Chondrocyte (in vitro differentiated cells): ENCODE measurements at regions not wholly inside any gene's neighbourhood (a gene's known extent, or its start where the extent isn't known, plus 50 kb on each side); places are given as distances from the start of the nearest gene placed in this dataset.
"Not testable (repeated sequence)": the region's sequence is repeated elsewhere in the genome, so short reads cannot be mapped to it uniquely, and the experiment has no call there.

Source experiments
- DNase-seq: peaks from one replicate; pipeline ENCODE4 v3.0.0; 2021; ENCODE audit warnings: mixed read lengths, low spot score
- H3K27ac Mint-ChIP-seq: one replicate; pipeline ENCODE4 v1.8.0; 2021; ENCODE audit warnings: mild to moderate bottlenecking, moderate library complexity, mixed read lengths; ENCODE audit not compliant: unreplicated experiment
- H3K27me3 Mint-ChIP-seq: 2 replicates; pipeline ENCODE4 v1.8.0; 2021; ENCODE audit warnings: low read depth, mixed read lengths
- H3K36me3 Mint-ChIP-seq: 2 replicates; pipeline ENCODE4 v1.8.0; 2021; ENCODE audit warnings: low read depth, mixed read lengths
- H3K4me1 Mint-ChIP-seq: 2 replicates; pipeline ENCODE4 v1.8.0; 2021; ENCODE audit warnings: low read depth, mild to moderate bottlenecking, mixed read lengths
- H3K4me3 Mint-ChIP-seq: one replicate; pipeline ENCODE4 v1.8.0; 2021; ENCODE audit warnings: mild to moderate bottlenecking, moderate library complexity, mixed read lengths; ENCODE audit not compliant: unreplicated experiment
- H3K9me3 Mint-ChIP-seq: 2 replicates; pipeline ENCODE4 v1.8.0; 2021; ENCODE audit warnings: low read depth, mixed read lengths
- CTCF ChIP-seq: fragments of 200-600 bp; sonication (generic); IDR thresholded peaks from 2 replicates; pipeline ENCODE4 v1.5.0; 2021; ENCODE audit warnings: antibody characterized with exemption, mild to moderate bottlenecking, moderate library complexity

GRCh38 chr6:85357651-85358050 lies 92.2 kb upstream of the NT5E start:
- Mint-ChIP-seq H3K4me1 (peaks cover 27% of the 10 kb centered on the region), H3K9me3 (no peaks in the 10 kb centered on the region), H3K4me3 (no peak overlapping the region), H3K27me3 (no peaks in the 10 kb centered on the region), H3K27ac (no peak overlapping the region), H3K36me3 (no peaks in the 10 kb centered on the region)
- DNase-seq, result no peak
- TF ChIP-seq CTCF, result no peak

- not testable (repeated sequence) for H3K4me3 Mint-ChIP-seq, H3K36me3 Mint-ChIP-seq, DNase-seq, H3K27ac Mint-ChIP-seq, H3K27me3 Mint-ChIP-seq, H3K9me3 Mint-ChIP-seq
- peaks cover 19% of the 10 kb centered on the region for H3K4me1 Mint-ChIP-seq
Observed at GRCh38 chr6:85356743-85357142, 93.1 kb upstream of the NT5E start.

- no peaks in the 10 kb centered on the region for H3K27me3 Mint-ChIP-seq
- no peak overlapping the region for H3K4me3 Mint-ChIP-seq
- no peak for TF ChIP-seq CTCF
- no peak for DNase-seq
- no peak overlapping the region for H3K27ac Mint-ChIP-seq
- H3K4me1 Mint-ChIP-seq, result peaks cover 10% of the 10 kb centered on the region
- no peaks in the 10 kb centered on the region for H3K9me3 Mint-ChIP-seq
- H3K36me3 Mint-ChIP-seq, result no peaks in the 10 kb centered on the region
Observed at GRCh38 chr6:85355816-85356215, 94.1 kb upstream of the NT5E start.

GRCh38 chr6:85354761-85355618 lies 94.9 kb upstream of the NT5E start:
- Mint-ChIP-seq H3K27ac (no peak overlapping the region), H3K4me3 (no peak overlapping the region), H3K9me3 (no peaks in the 10 kb centered on the region), H3K27me3 (no peaks in the 10 kb centered on the region), H3K36me3 (no peaks in the 10 kb centered on the region), H3K4me1 (peaks cover 4% of the 10 kb centered on the region)
- DNase-seq, result no peak
- TF ChIP-seq CTCF, result peak; percentile 99

- Mint-ChIP-seq H3K36me3 (no peaks in the 10 kb centered on the region), H3K27me3 (no peaks in the 10 kb centered on the region), H3K27ac (no peak overlapping the region), H3K9me3 (no peaks in the 10 kb centered on the region), H3K4me3 (no peak overlapping the region), H3K4me1 (peaks cover 4% of the 10 kb centered on the region)
- DNase-seq, result no peak
- no peak for TF ChIP-seq CTCF
Observed at GRCh38 chr6:85353012-85353411, 96.9 kb upstream of the NT5E start.

GRCh38 chr6:85348643-85349042 lies 101.2 kb upstream of the NT5E start:
- no peak for DNase-seq
- Mint-ChIP-seq H3K27me3 (no peaks in the 10 kb centered on the region), H3K4me3 (no peak overlapping the region), H3K9me3 (peaks cover 9% of the 10 kb centered on the region), H3K27ac (no peak overlapping the region), H3K36me3 (peaks cover 1% of the 10 kb centered on the region), H3K4me1 (peaks cover 9% of the 10 kb centered on the region)
- no peak for TF ChIP-seq CTCF
